ENCODE measurements at regions not wholly inside any gene's neighbourhood (a gene's known extent, or its start where the extent isn't known, plus 50 kb on each side); places are given as distances from the start of the nearest gene placed in this dataset.

DNA sequence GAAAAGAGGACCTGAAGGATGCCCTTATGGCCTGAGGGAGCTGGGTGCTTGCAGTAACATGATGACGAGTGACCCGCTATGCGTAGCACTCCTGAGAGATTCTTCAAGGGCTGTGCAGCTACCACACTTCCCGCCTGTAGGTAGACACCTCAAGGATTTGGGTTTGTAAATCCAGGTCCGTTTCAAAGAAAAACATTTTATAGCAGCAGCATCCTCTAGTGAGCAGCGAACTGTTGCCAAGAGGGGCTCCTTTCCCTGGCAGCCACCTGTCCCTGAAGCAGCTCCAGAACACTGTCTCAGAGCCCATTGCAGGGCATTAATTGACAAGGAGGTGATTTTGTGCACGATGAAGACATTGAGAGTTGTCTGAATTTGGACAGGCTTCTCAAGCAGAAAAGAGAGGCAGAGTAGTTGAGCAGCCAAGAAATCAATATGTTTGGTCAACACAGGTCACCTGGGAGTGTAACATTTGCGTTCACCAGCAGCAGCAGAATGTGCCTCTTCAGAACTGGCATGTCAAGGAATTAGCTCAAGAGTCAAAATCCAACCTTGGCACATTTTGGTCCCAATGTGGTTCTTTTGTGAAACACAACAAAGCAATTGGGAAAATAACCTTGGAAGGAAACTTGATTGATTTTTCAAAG is 209.8 kb upstream of the MTNR1B start:
- DNase-seq (ENCODE audit: extremely low spot score): no peak
- TF ChIP-seq, protein P1, sequence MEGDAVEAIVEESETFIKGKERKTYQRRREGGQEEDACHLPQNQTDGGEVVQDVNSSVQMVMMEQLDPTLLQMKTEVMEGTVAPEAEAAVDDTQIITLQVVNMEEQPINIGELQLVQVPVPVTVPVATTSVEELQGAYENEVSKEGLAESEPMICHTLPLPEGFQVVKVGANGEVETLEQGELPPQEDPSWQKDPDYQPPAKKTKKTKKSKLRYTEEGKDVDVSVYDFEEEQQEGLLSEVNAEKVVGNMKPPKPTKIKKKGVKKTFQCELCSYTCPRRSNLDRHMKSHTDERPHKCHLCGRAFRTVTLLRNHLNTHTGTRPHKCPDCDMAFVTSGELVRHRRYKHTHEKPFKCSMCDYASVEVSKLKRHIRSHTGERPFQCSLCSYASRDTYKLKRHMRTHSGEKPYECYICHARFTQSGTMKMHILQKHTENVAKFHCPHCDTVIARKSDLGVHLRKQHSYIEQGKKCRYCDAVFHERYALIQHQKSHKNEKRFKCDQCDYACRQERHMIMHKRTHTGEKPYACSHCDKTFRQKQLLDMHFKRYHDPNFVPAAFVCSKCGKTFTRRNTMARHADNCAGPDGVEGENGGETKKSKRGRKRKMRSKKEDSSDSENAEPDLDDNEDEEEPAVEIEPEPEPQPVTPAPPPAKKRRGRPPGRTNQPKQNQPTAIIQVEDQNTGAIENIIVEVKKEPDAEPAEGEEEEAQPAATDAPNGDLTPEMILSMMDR (IDR thresholded peaks at IDR 0.05; ENCODE audit: control extremely low read depth, extremely low read depth, low read depth, missing control alignments): no peak
- POLR2A ChIA-PET: no interaction called here
- CTCF ChIA-PET: interaction anchor here (1.1 kb wide), 1 partner anchor 9 kb away, joined by 3 read pairs; no protein-coding TSS in a partner anchor

- TF ChIP-seq, protein P1 (IDR thresholded peaks at IDR 0.05; ENCODE audit: control extremely low read depth, extremely low read depth, low read depth, missing control alignments): no peak
- POLR2A ChIA-PET: no interaction called here
- CTCF ChIA-PET: no interaction called here
- DNase-seq (ENCODE audit: extremely low spot score): no peak
These were observed 207.3 kb upstream of the MTNR1B start for GRCh38 chr11:92762121-92762540.

DNA sequence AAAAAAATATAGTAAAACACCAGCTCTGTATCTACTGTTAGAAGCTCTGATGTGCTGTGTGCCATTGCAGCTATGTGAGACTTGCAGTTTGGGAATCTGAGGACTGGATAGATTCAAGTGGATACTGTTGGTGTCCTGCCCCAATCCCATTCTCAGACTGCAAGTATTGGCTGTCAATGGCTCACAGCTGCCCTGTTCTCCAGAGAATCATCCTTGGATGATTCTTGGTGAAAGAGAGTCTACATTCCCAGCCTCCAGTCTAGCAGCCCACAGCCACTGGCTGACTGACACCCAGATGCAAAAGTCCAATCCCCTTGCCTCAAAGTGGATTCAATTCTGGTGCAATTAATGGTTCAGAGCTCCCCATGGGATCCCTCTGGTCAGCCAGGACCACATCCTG is 206.1 kb upstream of the MTNR1B start:
- TF ChIP-seq, protein P1 (IDR thresholded peaks at IDR 0.05; ENCODE audit: control extremely low read depth, extremely low read depth, low read depth, missing control alignments): no peak
- DNase-seq (ENCODE audit: extremely low spot score): no peak
- POLR2A ChIA-PET: no interaction called here
- CTCF ChIA-PET: interaction anchor here (1.9 kb wide), 1 partner anchor 18 kb away, joined by 5 read pairs; no protein-coding TSS in a partner anchor

DNA sequence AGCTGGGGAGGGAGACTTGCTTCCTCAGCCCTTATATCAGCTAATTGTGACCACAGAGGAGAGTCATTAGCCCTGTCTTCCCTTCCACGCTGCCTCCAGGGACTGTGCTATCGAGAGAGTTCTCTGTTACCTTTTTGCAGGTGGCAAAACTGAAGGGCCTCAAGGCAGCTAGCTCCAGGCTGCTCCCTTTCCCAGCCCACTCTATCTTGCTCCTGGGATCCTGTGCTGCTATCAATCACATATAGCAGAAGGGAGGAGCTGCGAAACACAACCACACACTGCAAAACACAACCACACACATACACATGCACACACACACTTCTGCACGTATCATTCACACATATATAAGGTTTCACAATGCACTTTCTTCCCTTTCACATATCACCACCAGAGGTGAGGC is 205.3 kb upstream of the MTNR1B start:
- CTCF ChIA-PET: interaction anchor here (1.9 kb wide), 1 partner anchor 17 kb away, joined by 5 read pairs; no protein-coding TSS in a partner anchor

DNA sequence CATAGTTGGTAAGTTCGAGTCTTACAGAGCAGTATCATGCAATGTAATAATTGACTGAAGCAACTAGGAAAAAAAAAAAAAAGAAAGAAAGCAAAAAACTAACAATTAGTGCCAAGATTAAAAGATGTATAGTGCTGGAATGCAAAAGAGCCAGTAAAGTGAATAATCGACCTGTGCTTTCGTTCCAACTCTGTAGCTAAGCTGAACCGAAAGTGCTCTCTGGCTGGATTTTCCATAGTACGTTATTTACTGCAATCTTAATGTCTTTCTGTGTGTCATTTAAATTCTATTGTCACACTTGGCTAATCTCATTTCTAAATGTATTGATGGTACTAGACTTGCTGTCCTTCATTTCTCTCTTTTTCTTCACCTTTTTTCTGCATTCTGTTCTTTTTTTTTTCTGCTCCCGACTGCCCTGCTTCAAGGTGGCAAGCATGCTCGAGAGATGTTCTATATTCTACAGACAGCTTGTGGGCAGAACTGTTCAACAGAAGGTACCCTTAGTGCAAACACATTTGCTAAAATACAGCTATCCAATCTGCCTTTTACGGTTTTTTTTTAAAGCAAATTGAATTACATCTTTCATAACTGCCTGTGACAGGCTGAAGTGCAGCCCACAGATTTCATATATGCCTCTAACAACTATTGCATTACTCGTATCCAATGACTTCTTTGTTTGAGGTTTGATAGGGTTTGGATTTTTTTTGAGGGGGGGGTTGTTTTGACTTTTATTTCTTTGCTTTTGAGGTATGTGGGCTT is 204.2 kb upstream of the MTNR1B start:
- DNase-seq (ENCODE audit: extremely low spot score): no peak
- ChIA-PET POLR2A (no interaction called here), CTCF (interaction anchor here (1.9 kb wide), 1 partner anchor 16 kb away, joined by 5 read pairs; no protein-coding TSS in a partner anchor)
- TF ChIP-seq, protein P1 (IDR thresholded peaks at IDR 0.05; ENCODE audit: control extremely low read depth, extremely low read depth, low read depth, missing control alignments): no peak

More for the DNA sequence above, 205.3 kb upstream of the MTNR1B start:
- POLR2A ChIA-PET: no interaction called here
- TF ChIP-seq, protein P1 (IDR thresholded peaks at IDR 0.05; ENCODE audit: control extremely low read depth, extremely low read depth, low read depth, missing control alignments): no peak
- no peak for DNase-seq (ENCODE audit: extremely low spot score)

DNA sequence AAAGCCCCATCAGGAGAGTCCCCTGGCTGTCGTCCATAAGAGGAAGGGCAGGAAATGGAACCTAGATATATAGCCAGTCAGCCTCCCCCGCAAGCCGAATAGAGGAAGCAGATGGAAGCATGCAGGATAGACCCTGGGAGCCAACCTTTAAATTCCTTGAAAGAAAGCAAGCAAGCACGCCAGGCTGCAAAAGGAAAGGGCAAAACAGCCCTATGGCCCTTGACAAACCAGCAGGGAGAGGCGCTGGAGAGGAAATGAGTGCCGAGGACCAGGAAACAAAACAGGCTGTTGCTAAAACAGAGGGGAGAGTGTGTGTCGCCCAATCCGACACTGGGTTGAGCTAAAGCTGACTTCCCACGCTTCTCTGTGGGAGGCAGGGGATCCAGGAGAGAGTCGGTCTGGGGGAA is 203.5 kb upstream of the MTNR1B start:
- ChIA-PET POLR2A (no interaction called here), CTCF (no interaction called here)
- DNase-seq (ENCODE audit: extremely low spot score): no peak
- TF ChIP-seq, protein P1 (IDR thresholded peaks at IDR 0.05; ENCODE audit: control extremely low read depth, extremely low read depth, low read depth, missing control alignments): no peak
